GM21528 (cell line): ENCODE measurements at regions not wholly inside any gene's neighbourhood (a gene's known extent, or its start where the extent isn't known, plus 50 kb on each side); places are given as distances from the start of the nearest gene placed in this dataset.
"Not testable (repeated sequence)": the region's sequence is repeated elsewhere in the genome, so short reads cannot be mapped to it uniquely, and the experiment has no call there.

ENCODE experiments used
- ATAC-seq: cut with Tn5 transposase; IDR thresholded peaks from one replicate; pipeline ENCODE4 v1.9.1; 2021; ENCODE audit warnings: mild to moderate bottlenecking, moderate library complexity; ENCODE audit not compliant: unreplicated experiment, low FRiP score

DNA sequence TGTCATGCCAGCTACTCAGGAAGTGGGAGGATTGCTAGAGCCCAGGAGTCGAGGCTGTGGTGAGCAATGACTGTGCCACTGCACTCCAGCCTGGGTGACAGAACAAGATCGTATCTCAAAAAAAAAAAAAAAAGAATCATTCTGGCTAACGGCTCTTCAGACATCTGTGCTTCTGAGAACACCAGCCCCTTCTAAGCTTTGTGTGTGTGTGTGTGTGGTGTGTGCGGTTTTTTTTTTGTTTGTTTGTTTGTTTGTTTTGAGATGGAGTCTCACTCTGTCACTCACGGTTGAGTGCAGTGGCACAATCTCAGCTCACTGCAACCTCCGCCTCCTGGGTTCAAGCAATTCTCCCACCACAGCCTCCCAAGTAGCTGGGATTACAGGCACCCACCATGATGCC lies 79.4 kb upstream of the DRD5 start:
- ATAC-seq, result not testable (repeated sequence)

DNA sequence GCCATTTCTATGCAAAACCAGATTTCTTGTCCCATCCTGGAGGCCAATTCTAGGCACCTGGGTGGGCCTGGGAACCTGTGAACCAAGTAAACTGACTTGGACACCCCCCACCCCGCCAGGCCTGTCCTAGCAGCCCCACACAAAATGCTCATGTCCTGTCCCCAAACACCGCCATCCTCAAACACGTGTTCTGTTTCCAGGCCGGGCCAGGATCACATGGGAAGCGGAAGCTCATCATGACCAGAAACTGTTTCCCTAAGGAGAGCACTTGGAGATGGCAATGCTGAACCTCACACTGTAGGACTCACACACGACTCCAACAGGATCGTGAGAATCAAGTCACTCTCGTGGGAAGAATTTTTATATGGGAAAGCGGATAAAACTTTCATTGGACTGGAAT lies 78.7 kb upstream of the DRD5 start:
- not testable (repeated sequence) for ATAC-seq

DNA sequence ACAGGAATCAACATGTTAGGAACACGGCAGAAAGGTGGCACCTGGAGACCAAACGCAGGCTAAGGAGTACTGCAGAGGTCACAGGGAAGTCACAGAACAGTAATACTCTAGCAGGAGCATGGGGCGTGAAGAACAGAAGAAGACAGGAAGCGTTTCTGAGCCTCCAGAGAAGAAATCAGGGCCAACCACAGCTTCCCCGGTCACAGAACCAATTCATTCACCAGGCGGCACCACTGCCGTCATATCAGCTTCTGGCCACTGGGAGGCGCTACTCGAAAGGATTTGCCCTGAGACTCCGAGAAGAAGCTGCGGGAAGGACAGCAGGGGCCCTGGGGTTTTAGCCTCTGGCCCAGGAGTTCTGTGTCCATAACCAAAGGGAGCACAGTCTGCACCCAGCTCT lies 78.0 kb upstream of the DRD5 start:
- ATAC-seq, result no peak

DNA sequence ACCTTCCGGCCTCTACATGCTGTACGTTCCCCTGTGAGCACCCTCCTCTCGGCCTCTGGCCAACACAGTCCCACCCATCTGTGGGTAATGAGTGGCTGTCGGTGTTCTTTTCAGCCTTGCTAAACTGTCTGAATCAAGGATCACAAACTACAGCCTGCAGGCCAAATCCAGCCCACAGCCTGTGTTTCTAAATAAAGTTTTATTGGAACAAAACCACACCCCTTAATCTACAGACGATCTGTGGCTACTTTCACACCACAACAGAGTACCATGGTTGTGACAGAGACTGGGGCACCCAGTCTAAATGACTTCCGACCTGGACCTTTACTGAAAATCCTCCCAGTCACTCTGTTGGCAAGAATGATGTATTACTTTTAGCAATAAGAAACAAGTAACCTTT lies 77.3 kb upstream of the DRD5 start:
- not testable (repeated sequence) for ATAC-seq

DNA sequence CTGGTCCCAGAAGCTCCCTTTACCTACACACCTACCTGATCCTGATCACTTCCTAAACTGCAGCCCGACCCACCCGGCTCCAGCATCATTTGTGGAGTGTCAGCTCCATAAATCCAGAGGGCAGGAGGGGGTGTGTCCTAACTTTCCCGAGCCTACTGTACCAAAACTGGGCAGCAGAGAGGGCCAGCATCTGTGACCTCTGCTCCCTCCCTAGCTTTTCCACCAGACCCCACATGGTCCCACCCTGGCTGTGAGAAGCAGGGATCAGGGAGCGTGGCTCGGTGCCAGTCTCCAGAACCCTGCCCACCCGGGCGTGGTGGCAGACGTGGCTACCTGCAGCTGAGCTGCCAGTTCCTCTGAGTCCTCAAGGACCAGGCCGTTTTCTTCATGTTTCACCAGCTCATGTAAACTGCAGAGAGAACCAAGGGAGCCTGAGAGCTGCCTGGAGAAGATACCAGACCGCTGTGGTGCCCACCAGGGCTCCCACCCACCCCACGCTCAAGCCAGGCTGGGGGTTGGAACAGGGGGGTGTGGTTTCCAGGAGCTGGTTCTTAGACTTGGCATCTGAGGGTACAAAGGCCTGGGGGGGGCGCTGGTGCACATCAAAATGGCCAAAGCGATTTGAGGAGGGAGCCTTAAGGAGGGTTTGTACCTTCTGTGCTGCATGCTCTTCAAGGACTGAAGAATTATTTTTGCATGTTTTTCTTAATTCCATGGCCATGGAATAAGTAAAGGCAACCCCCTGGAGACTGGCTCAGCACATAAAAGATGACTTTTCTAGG lies 76.7 kb upstream of the DRD5 start:
- no peak for ATAC-seq

DNA sequence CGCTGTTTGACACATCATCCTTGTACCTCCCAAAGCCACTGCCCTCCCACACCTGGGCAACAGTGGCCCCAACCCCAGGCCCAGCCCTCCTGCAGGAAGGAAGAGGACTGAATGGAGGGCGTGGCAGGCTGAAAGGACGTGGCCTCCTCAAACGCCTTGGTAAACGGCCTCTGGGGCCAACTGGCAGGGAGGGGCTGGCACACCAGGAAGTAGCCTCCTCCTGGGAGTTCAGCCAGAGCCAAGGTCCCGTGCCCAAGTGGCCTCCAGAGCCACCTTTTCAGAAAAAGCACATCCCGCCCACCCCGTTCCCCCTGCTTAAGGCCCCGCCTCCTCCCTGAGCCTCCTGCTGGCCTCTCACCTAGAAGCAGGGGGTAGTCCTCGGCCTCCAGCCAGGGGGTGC lies 74.2 kb upstream of the DRD5 start:
- ATAC-seq, result not testable (repeated sequence)

DNA sequence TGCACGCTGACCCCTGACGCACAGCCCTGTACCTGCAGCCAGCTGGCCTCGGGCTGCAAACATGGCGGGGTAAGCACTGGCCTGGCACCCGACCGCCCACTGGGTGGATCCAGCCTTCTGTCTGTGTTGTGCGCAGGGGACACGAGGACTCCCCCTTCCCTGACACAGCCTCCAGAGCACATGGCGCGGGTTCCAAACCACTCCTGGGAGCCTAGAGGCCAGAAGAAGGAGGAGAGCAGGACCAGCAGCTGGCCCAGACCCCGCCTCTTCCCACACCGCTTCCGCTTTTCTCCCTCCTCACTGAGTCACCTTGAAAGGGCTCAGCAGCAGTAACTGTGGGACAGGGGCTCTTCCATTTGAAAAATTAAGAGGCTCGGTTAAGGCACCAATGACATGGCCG lies 73.5 kb upstream of the DRD5 start:
- ATAC-seq, result not testable (repeated sequence)

DNA sequence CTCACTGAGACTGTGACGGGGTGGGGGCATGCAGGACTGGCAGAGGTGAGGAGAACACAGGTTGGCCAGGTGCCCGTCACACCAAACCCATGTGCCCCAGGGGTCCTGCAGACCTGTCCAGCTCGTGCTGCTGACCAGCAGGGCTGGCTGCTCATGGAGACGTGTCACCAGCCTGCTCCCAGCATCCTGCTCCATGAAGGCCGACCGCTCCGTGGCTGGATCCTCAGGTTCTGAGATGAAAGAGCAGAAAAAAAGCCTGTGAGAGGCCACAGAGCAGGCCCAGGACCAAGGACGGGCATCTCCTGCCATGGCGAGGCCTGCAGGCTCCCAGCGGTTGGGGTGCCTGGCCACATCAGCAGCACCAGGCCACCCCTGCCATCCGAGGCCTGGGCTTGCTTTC lies 71.7 kb upstream of the DRD5 start:
- no peak for ATAC-seq

DNA sequence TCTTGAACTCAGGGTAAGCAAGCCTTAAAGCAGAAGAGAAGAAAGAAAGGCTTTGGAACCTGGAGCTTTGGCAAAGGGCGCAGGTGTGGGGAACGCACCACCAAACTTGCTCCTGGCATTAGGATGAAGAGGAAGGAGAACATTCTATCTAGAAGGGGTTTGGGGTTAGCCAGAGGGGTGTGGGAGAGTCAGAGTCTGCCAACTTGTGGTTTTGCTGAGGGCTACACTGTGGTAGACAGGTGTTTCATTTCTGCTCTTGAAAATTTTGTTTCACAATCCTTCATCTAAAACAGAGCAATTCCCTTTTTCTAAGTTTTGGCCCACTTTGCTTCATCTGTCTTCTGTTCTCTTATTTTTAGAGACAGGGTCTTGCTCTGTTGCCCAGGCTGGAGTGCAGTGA lies 66.2 kb upstream of the DRD5 start:
- not testable (repeated sequence) for ATAC-seq

DNA sequence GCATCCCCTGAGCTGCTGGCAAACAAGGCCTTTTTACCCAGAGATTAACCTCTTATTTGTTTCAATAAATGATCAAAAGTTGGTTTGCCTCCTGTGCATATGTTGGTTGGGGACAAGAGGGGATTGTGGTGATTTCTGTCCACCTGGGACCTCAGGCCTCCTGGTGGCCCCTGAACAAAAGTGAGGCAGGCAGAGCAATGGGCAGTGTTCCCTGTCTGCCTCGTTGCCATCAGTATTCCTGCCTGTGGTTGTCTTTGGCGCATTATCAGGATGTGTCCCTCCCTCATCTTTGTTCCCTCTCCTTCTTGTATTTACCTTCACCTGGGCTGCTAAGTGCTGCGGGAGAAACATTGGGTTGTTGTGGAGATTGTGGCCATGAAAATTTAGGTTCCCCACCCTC lies 65.3 kb upstream of the DRD5 start:
- no peak for ATAC-seq

DNA sequence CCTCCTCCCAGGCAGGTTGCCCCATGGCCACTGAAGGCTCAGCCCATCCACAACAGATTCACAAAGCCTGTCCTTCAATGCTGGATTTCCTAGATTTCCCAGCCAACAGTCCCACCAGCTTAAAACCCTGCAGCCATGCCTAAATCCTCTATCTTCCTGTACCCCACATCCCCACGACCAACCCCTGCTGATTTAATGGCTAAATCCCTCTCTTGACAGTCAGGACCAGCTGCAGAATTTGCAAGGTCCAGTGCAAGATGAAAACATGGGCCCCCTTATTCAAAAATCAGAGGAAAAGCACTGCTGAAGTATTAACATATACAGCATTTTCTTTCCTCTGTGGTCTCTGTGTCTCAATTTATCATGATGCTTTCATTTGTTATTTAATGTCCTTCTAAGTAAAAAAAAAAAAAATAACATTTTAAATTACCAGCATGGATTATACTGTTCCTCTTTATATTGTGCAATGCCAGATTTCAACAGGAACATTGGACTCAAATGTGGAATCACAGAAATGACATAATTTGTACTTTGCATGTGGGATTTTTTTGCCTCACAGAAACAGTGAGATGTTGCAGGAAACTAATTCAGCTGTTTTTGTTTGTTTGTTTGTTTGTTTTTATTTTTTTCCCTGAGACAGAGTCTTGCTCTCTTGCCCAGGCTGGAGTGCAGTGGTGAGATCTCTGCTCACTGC lies 63.0 kb upstream of the DRD5 start:
- ATAC-seq, result not testable (repeated sequence)

DNA sequence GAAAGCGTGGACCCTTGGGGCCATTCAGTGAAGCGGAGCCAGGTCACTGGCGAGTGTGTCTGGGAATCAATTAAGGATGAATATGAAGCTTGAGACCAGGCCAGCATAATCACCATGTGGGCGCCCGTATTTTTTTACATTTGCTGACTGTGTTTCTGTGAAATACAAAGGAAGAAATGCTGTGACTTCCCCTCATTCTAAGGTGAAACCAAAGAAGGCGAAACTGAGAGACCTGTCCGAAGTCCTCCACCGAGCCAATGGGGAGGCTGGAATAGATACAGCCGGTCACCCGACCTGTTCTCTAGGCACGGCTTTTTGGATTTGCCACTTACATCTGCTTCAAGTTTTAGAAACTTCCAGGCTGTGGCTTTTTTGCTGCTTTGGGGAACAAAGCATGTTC lies 59.3 kb upstream of the DRD5 start:
- ATAC-seq, result not testable (repeated sequence)
